H1 (cell line): ENCODE measurements at regions not wholly inside any gene's neighbourhood (a gene's known extent, or its start where the extent isn't known, plus 50 kb on each side); places are given as distances from the start of the nearest gene placed in this dataset.

Experiments used
- CTCF ChIA-PET: fragments of 300-600 bp; sonication (Branson Sonifier 250); formaldehyde crosslinking; loops from one replicate; lab custom pipeline; 2021; ENCODE audit not compliant: partially characterized antibody; lab: Charles Lee
- POLR2A ChIA-PET: fragments of 300-600 bp; sonication (Branson Sonifier 250); formaldehyde crosslinking; loops from one replicate; lab custom pipeline; 2021; ENCODE audit warnings: inconsistent platforms; ENCODE audit not compliant: partially characterized antibody; lab: Charles Lee
- DNase-seq, 2 experiments: peaks; one replicate each; pipeline versions ENCODE4 v3.0.0 to v3.0.0-alpha.2; 2010 to 2022; ENCODE audit warnings: low spot score in 2 of 2, low read depth in 1 of 2, mixed read lengths in 1 of 2
- FAIRE-seq: peaks from 2 replicates; lab custom pipeline; 2011; peaks lifted over from hg19 to GRCh38; lab: Jason Lieb, UNC
- H2AFZ ChIP-seq: 2 replicates; pipeline ENCODE4 v1.8.1; 2012; ENCODE audit warnings: low read length, inconsistent platforms
- H2AK5ac ChIP-seq: 2 replicates; pipeline ENCODE4 v1.6.1; 2013; ENCODE audit warnings: low read depth, low read length
- H2BK120ac ChIP-seq: replicated peaks from 2 replicates; pipeline ENCODE3; 2013; ENCODE audit warnings: low read depth, low read length, inconsistent platforms
- H2BK12ac ChIP-seq: 2 replicates; pipeline ENCODE4 v1.6.1; 2013; ENCODE audit warnings: low read depth, low read length
- H2BK15ac ChIP-seq: 2 replicates; pipeline ENCODE4 v1.6.1; 2013; ENCODE audit warnings: low read length
- H2BK20ac ChIP-seq: 2 replicates; pipeline ENCODE4 v1.6.1; 2013; ENCODE audit warnings: low read length
- H2BK5ac ChIP-seq: 2 replicates; pipeline ENCODE4 v1.6.1; 2013; ENCODE audit warnings: low read depth, low read length
- H3K14ac ChIP-seq: 2 replicates; pipeline ENCODE4 v1.6.1; 2013; ENCODE audit warnings: inconsistent platforms; ENCODE audit not compliant: insufficient read length
- H3K18ac ChIP-seq: 2 replicates; pipeline ENCODE4 v1.6.1; 2013; ENCODE audit warnings: low read length; ENCODE audit errors: extremely low read depth
- H3K23ac ChIP-seq: 2 replicates; pipeline ENCODE4 v1.6.1; 2013; ENCODE audit warnings: inconsistent platforms; ENCODE audit not compliant: insufficient read length
- H3K23me2 ChIP-seq: 2 replicates; pipeline ENCODE4 v1.6.1; 2013; ENCODE audit warnings: low read depth, low read length
- H3K27ac ChIP-seq: 2 replicates; pipeline ENCODE4 v1.6.1; 2011; ENCODE audit warnings: low read depth, low read length, inconsistent platforms
- H3K27me3 ChIP-seq, 4 experiments: replicated peaks in 1 of 4; 1 replicate in 1 of 4; 2 replicates in 3 of 4; pipeline versions ENCODE4 v1.6.1 to v1.8.1; 2011 to 2013; ENCODE audit warnings: low read length in 3 of 4, mild to moderate bottlenecking in 3 of 4, inconsistent platforms in 2 of 4, mixed read lengths in 2 of 4, moderate library complexity in 1 of 4; ENCODE audit not compliant: control insufficient read depth in 3 of 4, insufficient read depth in 3 of 4; ENCODE audit errors: extremely low read depth in 1 of 4
- H3K36me3 ChIP-seq, 4 experiments: 2 replicates each; pipeline versions ENCODE4 v1.6.1 to v1.8.1; 2011 to 2013; ENCODE audit warnings: mild to moderate bottlenecking in 4 of 4, low read length in 3 of 4, moderate library complexity in 2 of 4, control low read depth in 1 of 4, inconsistent platforms in 1 of 4; ENCODE audit not compliant: insufficient read depth in 4 of 4, control insufficient read depth in 2 of 4
- H3K4ac ChIP-seq: replicated peaks from 2 replicates; pipeline ENCODE3; 2013; ENCODE audit warnings: low read length, low read depth, mixed read lengths, inconsistent platforms; ENCODE audit not compliant: insufficient read length
- H3K4me1 ChIP-seq, 4 experiments: replicated peaks in 1 of 4; 1 replicate in 1 of 4; 2 replicates in 3 of 4; pipeline versions ENCODE4 v1.6.1 to v1.8.1; 2011 to 2013; ENCODE audit warnings: low read length in 3 of 4, inconsistent platforms in 2 of 4, mixed read lengths in 1 of 4; ENCODE audit not compliant: insufficient read depth in 4 of 4, control insufficient read depth in 3 of 4
- H3K4me2 ChIP-seq, 2 experiments: 2 replicates each; pipeline versions ENCODE4 v1.6.1 to v1.8.1; 2011 to 2013; ENCODE audit warnings: low read depth in 2 of 2, low read length in 2 of 2, control low read depth in 1 of 2, inconsistent platforms in 1 of 2, mild to moderate bottlenecking in 1 of 2; ENCODE audit not compliant: insufficient read depth in 1 of 2
- H3K4me3 ChIP-seq, 4 experiments: fragments of 200-600, 300-600 bp in 1 of 4; sonication (generic), shearing (Covaris generic), sonication (Bioruptor Twin) in 1 of 4; 2 replicates each; pipeline versions ENCODE4 v1.5.1 to v1.8.1; 2011 to 2016; ENCODE audit warnings: low read length in 4 of 4, low read depth in 3 of 4, control low read depth in 2 of 4, inconsistent platforms in 2 of 4, mild to moderate bottlenecking in 2 of 4, mixed read lengths in 1 of 4, moderate library complexity in 1 of 4; ENCODE audit not compliant: insufficient read depth in 2 of 4; ENCODE audit errors: extremely low read depth in 1 of 4
- H3K56ac ChIP-seq: replicated peaks from 2 replicates; pipeline ENCODE3; 2013; ENCODE audit warnings: low read depth, mild to moderate bottlenecking, mixed read lengths, low read length, inconsistent platforms; ENCODE audit not compliant: insufficient read length
- H3K79me1 ChIP-seq: 2 replicates; pipeline ENCODE4 v1.6.1; 2013; ENCODE audit warnings: low read depth, low read length, control low read depth
- H3K79me2 ChIP-seq, 2 experiments: 2 replicates each; pipeline versions ENCODE4 v1.6.1 to v1.8.1; 2012 to 2013; ENCODE audit warnings: low read length in 2 of 2, mild to moderate bottlenecking in 2 of 2, inconsistent platforms in 1 of 2; ENCODE audit not compliant: insufficient read depth in 2 of 2, control insufficient read depth in 1 of 2
- H3K9ac ChIP-seq, 4 experiments: replicated peaks in 1 of 4; 1 replicate in 1 of 4; 2 replicates in 3 of 4; pipeline versions ENCODE4 v1.6.1 to v1.8.1; 2011 to 2013; ENCODE audit warnings: low read depth in 3 of 4, low read length in 3 of 4, control low read depth in 2 of 4, mild to moderate bottlenecking in 2 of 4, moderate library complexity in 2 of 4, inconsistent platforms in 1 of 4; ENCODE audit errors: extremely low read depth in 1 of 4
- H3K9me3 ChIP-seq, 2 experiments: 2 replicates each; pipeline versions ENCODE4 v1.6.1 to v1.8.1; 2012 to 2013; ENCODE audit warnings: mild to moderate bottlenecking in 2 of 2, moderate library complexity in 2 of 2, control low read depth in 1 of 2, inconsistent platforms in 1 of 2, low read depth in 1 of 2, low read length in 1 of 2, mixed read lengths in 1 of 2; ENCODE audit not compliant: insufficient read depth in 2 of 2
- H4K20me1 ChIP-seq, 2 experiments: replicated peaks in 1 of 2; 2 replicates each; pipeline versions ENCODE3 to v1.8.1; 2011 to 2013; ENCODE audit warnings: inconsistent platforms in 2 of 2, low read length in 2 of 2, mild to moderate bottlenecking in 1 of 2; ENCODE audit not compliant: insufficient read depth in 2 of 2, control insufficient read depth in 1 of 2
- H4K5ac ChIP-seq: 2 replicates; pipeline ENCODE4 v1.6.1; 2013; ENCODE audit warnings: low read length, low read depth, mixed read lengths, inconsistent platforms; ENCODE audit not compliant: insufficient read length
- H4K8ac ChIP-seq: 2 replicates; pipeline ENCODE4 v1.8.0; 2013; ENCODE audit warnings: mild to moderate bottlenecking, moderate library complexity, low read length, inconsistent platforms; ENCODE audit not compliant: insufficient read depth; ENCODE audit errors: extremely low read depth
- H4K91ac ChIP-seq: replicated peaks from 2 replicates; pipeline ENCODE3; 2013; ENCODE audit warnings: low read length, mixed read lengths, inconsistent platforms; ENCODE audit not compliant: insufficient read length
- HDAC6 ChIP-seq: IDR thresholded peaks from one replicate; pipeline ENCODE4 v1.7.1; 2012; ENCODE audit warnings: low read depth, mild to moderate bottlenecking, inconsistent platforms, low read length, moderate library complexity
- WGBS, 2 experiments: shearing (Covaris generic) in 1 of 2; methylation state at CpG; one replicate each; pipeline versions ENCODE4 v1.1.6 to v1.1.7; 2013 to 2015; ENCODE audit warnings: low lambda C conversion rate in 2 of 2, mixed read lengths in 2 of 2, inconsistent platforms in 1 of 2, low coverage in 1 of 2, missing lambda C conversion rate in 1 of 2; ENCODE audit not compliant: insufficient replicate concordance in 2 of 2, insufficient coverage in 1 of 2, insufficient read length in 1 of 2; ENCODE audit errors: extremely low coverage in 1 of 2, missing lambda C conversion rate in 1 of 2; 5-methylcytosine and 5-hydroxymethylcytosine counted together

GRCh38 chr6:111988926-111989325 is 65.0 kb upstream of the CCN6 start:
- no peak overlapping the region for H2AFZ ChIP-seq
- H4K20me1 ChIP-seq = no peaks in the 10 kb centered on the region
- no peak overlapping the region for H3K56ac ChIP-seq
- CTCF ChIA-PET = interaction anchor here (1.6 kb wide), 1 partner anchor 110 kb away, joined by 4 read pairs; no protein-coding TSS in a partner anchor
- 89% methylated on average over 2 of the region's 2 CpGs; no CpG with 5 or more reads in 1 of the 2 experiments for WGBS, 2 experiments
- H3K9ac ChIP-seq = no peak overlapping the region
- no peak overlapping the region for H2BK120ac ChIP-seq
- no peaks in the 10 kb centered on the region for H3K36me3 ChIP-seq
- H2BK5ac ChIP-seq = no peak overlapping the region; the same call in 1 of the 2 replicates
- H3K4ac ChIP-seq = no peak overlapping the region
- no peak overlapping the region for H3K27ac ChIP-seq
- H3K79me2 ChIP-seq = no peaks in the 10 kb centered on the region
- no peaks in the 10 kb centered on the region for H3K9me3 ChIP-seq
- no peaks in the 10 kb centered on the region for H3K79me1 ChIP-seq
- no peaks in the 10 kb centered on the region for H3K23me2 ChIP-seq
- no peak overlapping the region for H3K23ac ChIP-seq
- H4K8ac ChIP-seq = no peak overlapping the region
- H4K91ac ChIP-seq = no peak overlapping the region
- no peak overlapping the region for H2AK5ac ChIP-seq
- H3K14ac ChIP-seq = no peak overlapping the region
- H3K4me2 ChIP-seq = no peak overlapping the region
- H2BK15ac ChIP-seq = no peak overlapping the region
- no peak overlapping the region for H2BK12ac ChIP-seq
- no peak for FAIRE-seq
- no peak overlapping the region for H3K4me3 ChIP-seq
- TF ChIP-seq HDAC6 = no peak
- TF ChIP-seq, all 59 proteins: peak for 0
- H3K18ac ChIP-seq = no peak overlapping the region
- no peak for DNase-seq
- H3K4me1 ChIP-seq = peaks cover 0 to 9% (median 6%) of the 10 kb centered on the region in 4 experiments; a peak in 3 of 7 replicates
- 0 out of 7 replicates have a peak, but pooled peaks cover 0 to 3% (median 0%) of the 10 kb centered on the region in 4 experiments for H3K27me3 ChIP-seq
- H4K5ac ChIP-seq = no peak overlapping the region
- POLR2A ChIA-PET = interaction anchor here (1.2 kb wide), 1 partner anchor 105 kb away, joined by 3 read pairs; no protein-coding TSS in a partner anchor
- no peak overlapping the region; the same call in 1 of the 2 replicates for H2BK20ac ChIP-seq
